IPS DF 4.7 (cell line): ENCODE measurements at regions not wholly inside any gene's neighbourhood (a gene's known extent, or its start where the extent isn't known, plus 50 kb on each side); places are given as distances from the start of the nearest gene placed in this dataset.
"Not testable (repeated sequence)": the region's sequence is repeated elsewhere in the genome, so short reads cannot be mapped to it uniquely, and the experiment has no call there.

Source experiments
- DNase-seq: peaks from one replicate; pipeline ENCODE4 v3.0.0-alpha.2; 2013; ENCODE audit warnings: low spot score; ENCODE audit errors: extremely low read depth

GRCh38 chr1:101476541-101476940 is 239.7 kb downstream of the S1PR1 start:
- no peak for DNase-seq

DNA sequence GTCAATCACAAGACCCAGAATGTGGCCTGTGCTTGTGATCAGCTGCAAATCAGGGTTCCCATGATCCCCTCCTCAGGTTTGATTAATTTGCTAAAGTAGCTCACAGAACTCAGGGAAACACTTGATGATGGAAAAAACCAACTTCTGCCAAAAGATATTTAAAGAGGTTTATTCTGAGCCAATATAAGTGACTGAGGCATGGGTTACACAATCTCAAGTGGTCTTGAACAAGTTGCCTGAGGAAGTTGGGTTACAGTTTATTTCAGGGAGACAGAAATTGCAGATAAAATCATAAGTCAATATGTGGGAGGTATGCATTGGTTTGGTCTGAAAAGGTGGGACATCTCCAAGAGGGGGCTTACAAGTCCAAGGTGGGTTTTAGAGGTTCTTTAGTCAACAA is 243.1 kb downstream of the S1PR1 start:
- no peak for DNase-seq

GRCh38 chr1:101482306-101482705 is 245.5 kb downstream of the S1PR1 start:
- DNase-seq: no peak

- DNase-seq: no peak
Measured at GRCh38 chr1:101483982-101484688, 247.3 kb downstream of the S1PR1 start.

GRCh38 chr1:101484689-101485338 is 248.0 kb downstream of the S1PR1 start:
- DNase-seq: no peak

- no peak for DNase-seq
Measured at GRCh38 chr1:101485712-101486111, 248.9 kb downstream of the S1PR1 start.

- DNase-seq: not testable (repeated sequence)
Measured at GRCh38 chr1:101492144-101492543, 255.3 kb downstream of the S1PR1 start.

GRCh38 chr1:101493920-101494319 is 257.1 kb downstream of the S1PR1 start:
- DNase-seq: not testable (repeated sequence)

GRCh38 chr1:101496109-101496508 is 259.3 kb downstream of the S1PR1 start:
- DNase-seq: no peak

- DNase-seq: no peak
Measured at GRCh38 chr1:101497881-101498559, 261.2 kb downstream of the S1PR1 start.

GRCh38 chr1:101504106-101504505 is 267.3 kb downstream of the S1PR1 start:
- DNase-seq: not testable (repeated sequence)

DNA sequence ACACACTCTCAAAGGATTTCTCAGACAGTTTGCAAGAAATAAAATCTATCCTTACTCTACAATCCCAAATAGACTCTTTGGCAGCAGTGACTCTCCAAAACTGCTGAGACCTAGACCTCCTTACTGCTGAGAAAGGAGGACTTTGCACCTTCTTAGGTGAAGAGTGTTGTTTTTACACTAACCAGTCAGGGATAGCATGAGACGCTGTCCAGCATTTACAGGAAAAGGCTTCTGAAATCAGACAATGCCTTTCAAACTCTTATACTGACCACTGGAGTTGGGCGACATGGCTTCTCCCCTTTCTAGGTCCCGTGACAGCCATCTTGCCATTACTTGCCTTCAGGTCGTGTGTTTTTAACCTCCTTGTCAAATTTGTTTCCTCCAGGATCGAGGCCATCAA is 268.4 kb downstream of the S1PR1 start:
- not testable (repeated sequence) for DNase-seq

DNA sequence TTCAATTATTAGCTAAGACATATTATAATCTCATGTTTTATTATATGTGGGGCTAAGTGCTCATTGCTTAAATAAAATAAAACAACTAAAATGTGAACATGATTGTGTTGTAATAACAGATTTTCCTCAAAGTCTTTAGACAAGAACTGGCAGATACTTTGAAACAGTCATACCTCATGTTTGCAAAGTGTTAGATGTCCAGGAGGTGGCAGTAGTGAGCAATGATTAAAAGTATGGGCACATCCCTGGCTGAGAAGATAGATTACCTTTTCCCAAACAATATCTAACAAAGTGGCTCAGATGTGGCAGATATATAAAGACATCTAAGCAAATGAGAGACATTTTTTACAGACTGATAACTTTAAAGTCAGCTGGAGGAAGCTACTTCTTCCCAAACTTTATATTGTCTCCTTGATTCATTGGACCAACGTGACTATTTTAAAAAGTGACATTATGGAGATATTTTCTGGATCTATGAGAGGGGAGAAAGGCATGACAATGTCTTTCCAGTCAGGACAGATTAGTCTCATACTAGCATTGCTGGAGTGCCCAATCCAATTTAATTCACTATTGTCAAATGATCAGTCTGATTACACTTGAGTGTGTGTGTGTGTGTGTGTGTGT is 269.8 kb downstream of the S1PR1 start:
- peak; percentile 5 for DNase-seq

GRCh38 chr1:101507547-101507971 is 270.7 kb downstream of the S1PR1 start:
- no peak for DNase-seq

DNA sequence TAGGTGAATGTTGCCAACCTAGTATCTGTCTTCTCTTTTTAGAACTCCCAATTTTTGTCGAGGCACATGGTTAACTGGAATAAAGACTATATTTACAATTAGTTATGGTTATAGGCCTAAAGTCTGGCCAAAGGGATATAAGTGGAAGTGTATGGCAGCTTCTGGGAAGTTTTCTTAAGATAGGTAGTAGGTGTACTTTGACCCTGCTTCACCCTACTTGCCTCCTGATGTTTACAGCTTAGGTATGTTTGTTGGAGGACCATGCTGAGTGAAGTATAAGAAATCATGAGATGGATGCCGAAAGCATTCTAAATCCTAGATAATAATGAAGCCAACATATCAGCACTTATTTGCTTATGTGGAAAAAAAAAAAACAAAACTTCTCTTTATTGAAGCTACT is 272.1 kb downstream of the S1PR1 start:
- DNase-seq: no peak

- DNase-seq: no peak
Measured at GRCh38 chr1:101509370-101509769, 272.6 kb downstream of the S1PR1 start.

GRCh38 chr1:101511202-101511891 is 274.5 kb downstream of the S1PR1 start:
- no peak for DNase-seq

- DNase-seq: peak; percentile 41
Measured at GRCh38 chr1:101520302-101520701, 283.5 kb downstream of the S1PR1 start.

DNA sequence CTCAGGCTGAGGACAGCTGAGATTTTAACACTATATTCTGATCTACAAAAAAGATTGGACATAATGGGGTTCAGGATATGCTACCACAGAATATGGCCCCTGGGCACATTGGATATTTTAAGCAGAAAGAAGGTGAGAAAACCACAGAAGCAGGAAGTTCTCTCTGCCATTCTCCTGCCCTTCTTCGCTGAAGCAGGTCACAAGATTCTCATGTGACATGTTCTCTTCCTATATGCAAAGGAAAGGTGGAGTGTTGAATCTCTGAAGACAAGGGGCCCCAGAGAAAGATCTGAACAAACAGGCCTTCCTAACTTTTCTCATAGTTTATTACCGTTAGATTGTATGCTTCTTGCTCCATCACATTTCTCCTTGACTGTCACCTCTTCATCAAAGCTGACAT is 285.7 kb downstream of the S1PR1 start:
- no peak for DNase-seq

- DNase-seq: no peak
Measured at GRCh38 chr1:101526813-101527212, 290.0 kb downstream of the S1PR1 start.

GRCh38 chr1:101532377-101532776 is 295.6 kb downstream of the S1PR1 start:
- no peak for DNase-seq
